ENCODE measurements at regions not wholly inside any gene's neighbourhood (a gene's known extent, or its start where the extent isn't known, plus 50 kb on each side); places are given as distances from the start of the nearest gene placed in this dataset.

DNA sequence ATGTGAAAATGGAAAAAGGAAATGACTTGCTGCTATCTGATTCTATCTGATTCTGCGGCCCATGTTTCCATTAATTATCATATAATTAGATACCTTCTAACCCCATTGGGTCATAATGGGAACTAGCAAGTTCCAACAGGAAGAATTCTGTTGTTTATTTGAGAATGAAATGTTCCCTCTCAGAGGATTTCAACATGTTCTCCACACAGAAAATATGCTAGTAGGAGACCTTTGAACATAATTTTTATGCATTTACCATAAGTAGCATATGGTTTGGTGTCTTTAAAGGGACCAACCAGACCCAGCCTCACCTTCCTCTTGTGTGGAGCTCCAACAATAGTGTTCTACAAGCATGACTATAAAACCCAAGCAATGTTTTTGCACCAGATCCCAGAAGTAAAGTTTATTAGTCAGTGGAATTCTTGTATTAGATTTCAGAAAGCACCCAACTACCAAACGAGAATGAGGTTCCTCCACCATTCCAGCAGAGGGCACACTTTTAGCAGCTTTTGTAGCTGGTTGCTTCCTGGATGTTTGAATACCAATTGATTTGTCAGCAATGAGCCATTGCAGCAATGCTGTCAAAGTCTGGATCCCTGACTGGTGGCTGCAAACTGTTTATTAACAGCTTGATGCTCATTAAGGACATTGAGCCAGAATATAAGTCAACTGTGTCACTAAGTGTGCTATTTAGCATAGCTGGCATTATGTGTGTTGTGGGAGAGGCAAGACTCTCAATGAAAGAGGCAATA, 143.6 kb upstream of the GJE1 start:
- TF ChIP-seq CTCF (IDR thresholded peaks at IDR 0.05) (peak in 9 of 12 donors; percentile 16 to 50 (median 42)), POLR2A (IDR thresholded peaks at IDR 0.05) (no peak)

Measured in heart left ventricle (tissue), 13 donors.